ENCODE measurements at regions not wholly inside any gene's neighbourhood (a gene's known extent, or its start where the extent isn't known, plus 50 kb on each side); places are given as distances from the start of the nearest gene placed in this dataset.
A peak's percentile ranks its signal among the peaks of the same experiment; 100 is the strongest.

DNA sequence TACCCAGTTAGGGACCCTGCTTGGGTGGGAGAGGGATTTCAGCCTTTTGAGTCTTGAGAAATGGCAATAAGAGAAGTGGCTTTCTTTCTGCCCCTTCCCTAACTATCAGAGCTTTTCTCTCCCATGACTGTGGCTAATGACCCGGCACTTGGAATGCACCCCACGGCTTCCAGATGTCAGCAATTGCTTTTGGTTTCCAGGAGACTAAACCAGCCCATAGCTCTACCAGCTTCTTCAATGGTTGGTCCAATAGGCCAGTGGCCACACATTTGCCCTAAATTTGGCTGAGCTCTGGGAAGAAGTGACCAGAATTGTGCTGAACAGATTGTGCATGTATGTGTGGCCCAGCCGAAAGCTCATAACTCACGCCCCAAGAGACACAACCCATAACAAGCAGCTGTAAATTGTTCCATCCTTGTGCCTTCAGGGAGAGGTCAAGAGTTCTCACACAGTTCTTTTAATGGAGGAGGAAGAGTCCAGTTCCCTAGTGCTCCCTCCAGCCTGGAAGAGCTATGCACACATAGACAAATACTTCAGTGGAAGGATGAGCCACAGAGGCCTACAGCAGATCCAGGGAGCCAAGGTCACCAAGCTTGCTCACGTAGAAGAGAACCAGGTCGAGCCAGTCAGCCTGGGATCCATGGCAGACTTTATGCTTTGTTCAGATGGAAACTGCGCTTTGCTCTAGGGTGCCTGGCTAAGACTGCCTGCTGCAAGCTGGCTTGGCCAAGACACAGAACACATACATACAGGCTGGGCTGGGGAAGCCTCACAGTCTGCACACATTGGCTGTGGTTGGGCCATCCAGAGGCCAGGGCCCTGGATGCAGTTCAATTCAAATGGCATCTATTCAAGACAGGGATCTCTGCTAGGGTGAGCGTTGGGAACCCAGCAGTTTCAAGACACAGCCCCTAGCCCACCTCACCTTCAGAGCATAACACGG is 131.8 kb upstream of the HABP2 start:
- no peak for DNase-seq

- no peak for DNase-seq
These were observed 130.5 kb upstream of the HABP2 start for GRCh38 chr10:113422371-113422770.

- no peak for DNase-seq
These were observed 128.7 kb upstream of the HABP2 start for GRCh38 chr10:113423981-113424721.

- no peak for DNase-seq
These were observed 127.8 kb upstream of the HABP2 start for GRCh38 chr10:113425008-113425407.

DNA sequence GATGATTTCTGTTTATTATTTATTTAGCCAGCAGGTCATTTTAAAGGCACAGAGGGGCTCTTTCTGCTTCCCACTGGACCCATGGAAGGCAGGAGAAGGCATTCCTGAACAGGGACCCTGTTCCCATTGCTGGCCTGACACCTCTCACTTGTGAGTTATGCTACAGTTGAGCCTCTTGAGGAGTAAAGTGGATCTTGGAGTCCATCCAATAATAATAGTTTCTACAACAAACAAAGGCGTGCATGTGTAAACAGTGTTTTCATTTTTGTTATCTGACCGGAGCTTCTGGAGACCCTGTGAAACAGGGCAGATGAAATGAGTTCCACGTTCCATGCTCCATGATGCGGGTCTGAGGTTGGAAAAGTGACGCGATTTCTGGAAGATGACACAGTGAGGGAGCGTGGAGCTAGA is 127.3 kb upstream of the HABP2 start:
- no peak for DNase-seq

GRCh38 chr10:113426181-113426877 is 126.5 kb upstream of the HABP2 start:
- no peak for DNase-seq

- DNase-seq = no peak
These were observed 125.6 kb upstream of the HABP2 start for GRCh38 chr10:113427236-113427735.

- DNase-seq = no peak
These were observed 124.9 kb upstream of the HABP2 start for GRCh38 chr10:113427811-113428558.

DNA sequence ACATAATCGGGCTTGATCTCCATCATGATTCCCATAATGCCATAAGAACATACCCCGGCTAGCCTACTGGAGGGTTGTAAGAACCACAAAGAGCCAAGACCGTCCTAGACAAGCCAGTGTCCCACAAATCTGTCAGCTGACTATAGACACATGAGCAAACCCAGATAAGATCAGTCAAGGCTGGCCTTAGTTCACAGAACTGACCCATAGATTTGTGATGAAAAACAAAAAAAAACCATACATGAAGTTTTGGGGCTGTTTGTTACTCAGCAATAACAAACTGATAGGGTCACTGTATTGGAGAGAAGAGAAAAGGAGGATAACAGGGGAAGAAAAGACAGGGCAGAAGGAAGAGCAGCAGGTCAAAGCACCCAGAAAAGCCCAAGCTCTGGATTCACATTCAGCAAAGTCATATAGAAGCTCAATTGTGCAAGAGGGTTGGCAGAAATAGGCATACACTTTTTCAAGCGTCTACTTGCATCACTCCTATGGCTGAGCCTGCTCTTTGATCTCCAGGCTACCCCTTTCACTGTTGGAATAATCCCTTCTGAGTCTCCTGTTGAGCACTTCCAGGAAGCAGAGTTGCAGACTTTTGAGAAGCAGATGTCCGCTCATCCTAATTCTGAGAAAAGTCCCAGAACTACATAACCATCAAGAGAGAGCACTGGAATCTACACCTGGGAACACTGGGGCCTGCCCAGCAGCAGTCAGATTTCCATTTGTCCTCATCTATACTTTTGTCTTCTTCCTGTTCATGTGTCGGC is 122.0 kb upstream of the HABP2 start:
- DNase-seq = no peak

- no peak for DNase-seq
These were observed 121.3 kb upstream of the HABP2 start for GRCh38 chr10:113431398-113432160.

GRCh38 chr10:113433711-113434110 is 119.1 kb upstream of the HABP2 start:
- peak; percentile 3 for DNase-seq

- no peak for DNase-seq
These were observed 118.5 kb upstream of the HABP2 start for GRCh38 chr10:113434315-113434714.

DNA sequence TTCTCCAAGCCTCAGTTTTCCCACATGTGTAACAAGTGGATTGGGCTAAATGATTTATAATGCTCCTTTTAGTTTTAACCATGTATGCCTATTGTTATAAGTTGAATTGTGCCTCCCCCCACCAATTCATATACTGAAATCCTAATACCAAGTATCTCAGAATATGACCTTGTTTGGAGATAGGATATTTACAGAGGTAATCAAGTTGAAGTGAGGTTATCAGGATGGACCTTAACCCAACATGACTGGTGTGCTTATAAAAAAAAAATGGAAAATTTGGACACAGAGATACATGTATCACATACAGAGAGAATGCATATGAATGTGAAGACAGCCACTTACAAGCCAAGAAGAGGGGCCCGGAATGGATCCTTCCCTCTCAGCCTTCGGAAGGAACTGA is 117.9 kb upstream of the HABP2 start:
- no peak for DNase-seq

GRCh38 chr10:113435881-113436280 is 117.0 kb upstream of the HABP2 start:
- DNase-seq = no peak

- no peak for DNase-seq
These were observed 116.0 kb upstream of the HABP2 start for GRCh38 chr10:113436851-113437250.

GRCh38 chr10:113438652-113439051 is 114.2 kb upstream of the HABP2 start:
- DNase-seq = peak; percentile 14

GRCh38 chr10:113441220-113441619 is 111.6 kb upstream of the HABP2 start:
- no peak for DNase-seq

DNA sequence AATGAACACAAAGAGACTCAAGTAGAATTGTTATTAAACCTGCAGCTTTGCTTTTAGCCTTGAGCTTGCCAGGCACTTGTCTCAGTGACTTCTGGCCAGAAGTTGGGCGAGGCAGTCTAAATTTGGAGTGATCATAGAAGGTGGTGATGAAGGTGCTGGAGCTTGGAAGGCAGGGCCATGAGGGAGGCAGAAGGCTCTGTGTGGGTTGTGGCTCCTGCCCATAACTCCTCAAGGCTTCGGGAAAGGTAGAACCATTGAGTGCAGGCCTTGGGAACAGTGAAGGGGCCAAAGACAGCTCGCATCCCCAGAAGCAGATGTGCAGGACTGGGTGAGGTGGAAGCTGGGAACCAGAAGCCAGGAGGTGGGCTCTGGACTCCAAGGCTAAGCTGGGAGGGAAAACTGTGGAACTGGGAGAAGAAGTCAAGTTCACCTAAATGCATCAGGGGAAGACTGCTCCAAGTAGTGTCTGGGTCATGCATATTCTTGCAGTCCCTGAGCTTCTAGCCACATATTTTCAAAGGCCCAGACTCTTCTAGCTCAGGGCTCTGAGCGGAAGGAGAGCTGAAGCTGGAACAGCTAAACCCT is 111.1 kb upstream of the HABP2 start:
- DNase-seq = no peak

DNA sequence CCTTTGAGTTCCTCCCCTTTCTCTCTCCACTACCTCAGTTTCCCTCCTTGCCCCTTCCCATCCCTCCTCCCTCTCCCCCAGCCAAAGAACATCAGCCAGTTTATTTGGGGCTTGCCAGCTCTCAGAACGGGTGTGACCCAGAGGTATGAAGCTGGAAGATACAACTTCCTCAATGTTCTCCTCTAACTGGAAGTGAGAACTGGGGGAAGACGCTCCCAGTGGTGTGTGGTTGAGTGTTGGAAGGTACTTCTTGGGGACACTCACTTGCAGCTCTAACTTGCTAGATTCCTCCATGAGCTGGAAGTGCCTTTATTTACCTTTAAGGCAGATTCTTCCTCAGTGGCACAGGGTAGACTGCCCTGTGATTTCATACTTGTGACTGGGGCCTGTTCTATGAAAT is 110.5 kb upstream of the HABP2 start:
- DNase-seq = no peak

DNA sequence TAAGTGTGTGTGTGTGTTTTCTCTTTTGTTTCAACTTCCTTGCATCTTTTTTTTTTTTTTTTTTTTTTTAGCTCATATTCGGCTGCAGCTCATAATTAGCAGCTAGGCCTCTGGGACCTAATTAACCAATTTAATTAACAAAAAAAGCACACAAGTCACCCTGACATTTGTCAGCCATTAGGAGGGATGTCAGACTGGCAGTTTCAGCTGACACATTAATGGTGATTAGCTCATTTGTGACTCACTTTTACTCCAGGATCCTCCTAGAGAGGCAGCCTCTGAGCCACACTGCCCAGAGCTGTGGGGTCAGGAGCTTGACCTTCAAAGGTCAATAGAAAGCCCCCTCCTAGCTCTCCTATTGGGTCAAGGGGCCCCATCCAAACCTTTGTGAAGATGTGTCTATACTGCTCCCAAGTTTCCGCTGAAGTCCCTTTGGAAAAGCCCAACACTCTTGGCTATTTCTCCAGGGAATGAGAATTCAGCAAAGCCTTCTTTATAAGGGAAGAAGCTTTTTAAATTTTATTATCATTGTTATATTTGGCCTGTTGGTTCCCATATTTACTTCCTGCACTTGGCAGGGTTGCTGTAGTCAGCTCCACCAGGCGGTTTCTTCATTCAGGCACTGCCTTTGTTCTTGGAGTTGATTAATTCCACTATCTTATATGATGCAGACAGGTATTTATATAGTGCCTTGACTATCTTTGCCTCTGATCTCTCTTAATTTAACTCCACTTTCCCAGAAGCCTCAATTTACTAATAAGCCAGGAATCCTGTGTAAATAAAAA is 109.5 kb upstream of the HABP2 start:
- no peak for DNase-seq

Data from EL (cell line).